ENCODE measurements at regions not wholly inside any gene's neighbourhood (a gene's known extent, or its start where the extent isn't known, plus 50 kb on each side); places are given as distances from the start of the nearest gene placed in this dataset.

- DNase-seq = peak; percentile 28
These were observed 160.3 kb downstream of the PTPRU start for GRCh38 chr1:29396438-29397255.

- peak; percentile 24 for DNase-seq
These were observed 159.6 kb downstream of the PTPRU start for GRCh38 chr1:29395736-29396437.

- DNase-seq = peak; percentile 44
These were observed 158.4 kb downstream of the PTPRU start for GRCh38 chr1:29394521-29395225.

GRCh38 chr1:29393451-29393826 lies 157.1 kb downstream of the PTPRU start:
- DNase-seq = peak; percentile 40

GRCh38 chr1:29392486-29393450 lies 156.4 kb downstream of the PTPRU start:
- peak; percentile 15 for DNase-seq

- peak; percentile 21 for DNase-seq
These were observed 155.7 kb downstream of the PTPRU start for GRCh38 chr1:29392036-29392435.

- peak; percentile 49 for DNase-seq
These were observed 155.1 kb downstream of the PTPRU start for GRCh38 chr1:29391362-29391880.

GRCh38 chr1:29390491-29391361 lies 154.4 kb downstream of the PTPRU start:
- peak; percentile 24 for DNase-seq

- DNase-seq = no peak
These were observed 153.8 kb downstream of the PTPRU start for GRCh38 chr1:29390075-29390474.

- no peak for DNase-seq
These were observed 153.3 kb downstream of the PTPRU start for GRCh38 chr1:29389533-29390041.

GRCh38 chr1:29388884-29389283 lies 152.6 kb downstream of the PTPRU start:
- DNase-seq = no peak

GRCh38 chr1:29388170-29388569 lies 151.8 kb downstream of the PTPRU start:
- DNase-seq = peak; percentile 24

- DNase-seq = no peak
These were observed 150.9 kb downstream of the PTPRU start for GRCh38 chr1:29387210-29387609.

- DNase-seq = peak; percentile 21
These were observed 150.1 kb downstream of the PTPRU start for GRCh38 chr1:29386453-29386852.

- DNase-seq = no peak
These were observed 149.6 kb downstream of the PTPRU start for GRCh38 chr1:29385966-29386365.

GRCh38 chr1:29384496-29385015 lies 148.2 kb downstream of the PTPRU start:
- DNase-seq = peak; percentile 28

- DNase-seq = no peak
These were observed 147.5 kb downstream of the PTPRU start for GRCh38 chr1:29383746-29384371.

GRCh38 chr1:29382851-29383745 lies 146.8 kb downstream of the PTPRU start:
- DNase-seq = peak; percentile 41

GRCh38 chr1:29381426-29381825 lies 145.1 kb downstream of the PTPRU start:
- DNase-seq = no peak

All from activated CD8-positive, alpha-beta memory T cell treated with anti-CD3 and anti-CD28 coated beads for 24 hours (primary cell).